KMS-11 (cell line): ENCODE measurements at regions not wholly inside any gene's neighbourhood (a gene's known extent, or its start where the extent isn't known, plus 50 kb on each side); places are given as distances from the start of the nearest gene placed in this dataset.

Experiments used
- H2AFZ ChIP-seq: fragments of 200-600 bp; sonication (generic); 2 replicates; pipeline ENCODE4 v1.6.1; 2016; ENCODE audit warnings: antibody characterized with exemption, mixed run types, low read depth
- H3K27ac ChIP-seq: fragments of 200-600 bp; sonication (generic); 2 replicates; pipeline ENCODE4 v1.6.1; 2016; ENCODE audit warnings: mild to moderate bottlenecking, mixed run types
- H3K27me3 ChIP-seq: fragments of 200-600 bp; sonication (generic); 2 replicates; pipeline ENCODE4 v1.6.1; 2017; ENCODE audit warnings: mild to moderate bottlenecking, low read depth, mixed run types, moderate library complexity; ENCODE audit not compliant: insufficient read depth
- H3K36me3 ChIP-seq: fragments of 200-600 bp; sonication (generic); 2 replicates; pipeline ENCODE4 v1.6.1; 2017; ENCODE audit warnings: mild to moderate bottlenecking, mixed run types; ENCODE audit not compliant: insufficient read depth
- H3K4me1 ChIP-seq: fragments of 200-600 bp; sonication (generic); 2 replicates; pipeline ENCODE4 v1.6.1; 2016; ENCODE audit warnings: mild to moderate bottlenecking, low read depth, mixed run types; ENCODE audit not compliant: poor library complexity, severe bottlenecking
- H3K4me2 ChIP-seq: fragments of 200-600 bp; sonication (generic); 2 replicates; pipeline ENCODE4 v1.7.0; 2016; ENCODE audit warnings: mild to moderate bottlenecking, mixed run types
- H3K4me3 ChIP-seq: fragments of 200-600 bp; sonication (generic); IDR thresholded peaks from 2 replicates; pipeline ENCODE4 v1.6.1; 2017; ENCODE audit warnings: low read depth, low read length, mixed read lengths; ENCODE audit not compliant: insufficient read depth
- H3K79me2 ChIP-seq: fragments of 200-600 bp; sonication (generic); 2 replicates; pipeline ENCODE4 v1.6.1; 2016; ENCODE audit warnings: low read depth, mixed run types; ENCODE audit not compliant: insufficient read depth
- H3K9ac ChIP-seq: fragments of 200-600 bp; sonication (generic); 2 replicates; pipeline ENCODE4 v1.6.1; 2016; ENCODE audit warnings: mild to moderate bottlenecking, mixed run types
- H4K20me1 ChIP-seq: fragments of 200-600 bp; sonication (generic); 2 replicates; pipeline ENCODE4 v1.6.1; 2016; ENCODE audit warnings: mild to moderate bottlenecking, mixed run types; ENCODE audit not compliant: insufficient read depth
- TF ChIP-seq, protein P1 (sequence below): fragments of 200-600 bp; sonication (generic); conservative IDR thresholded peaks from 2 replicates; pipeline ENCODE4 v1.6.1; 2017; ENCODE audit warnings: low read depth, mild to moderate bottlenecking, antibody characterized with exemption, low read length, moderate library complexity, mixed read lengths

DNA sequence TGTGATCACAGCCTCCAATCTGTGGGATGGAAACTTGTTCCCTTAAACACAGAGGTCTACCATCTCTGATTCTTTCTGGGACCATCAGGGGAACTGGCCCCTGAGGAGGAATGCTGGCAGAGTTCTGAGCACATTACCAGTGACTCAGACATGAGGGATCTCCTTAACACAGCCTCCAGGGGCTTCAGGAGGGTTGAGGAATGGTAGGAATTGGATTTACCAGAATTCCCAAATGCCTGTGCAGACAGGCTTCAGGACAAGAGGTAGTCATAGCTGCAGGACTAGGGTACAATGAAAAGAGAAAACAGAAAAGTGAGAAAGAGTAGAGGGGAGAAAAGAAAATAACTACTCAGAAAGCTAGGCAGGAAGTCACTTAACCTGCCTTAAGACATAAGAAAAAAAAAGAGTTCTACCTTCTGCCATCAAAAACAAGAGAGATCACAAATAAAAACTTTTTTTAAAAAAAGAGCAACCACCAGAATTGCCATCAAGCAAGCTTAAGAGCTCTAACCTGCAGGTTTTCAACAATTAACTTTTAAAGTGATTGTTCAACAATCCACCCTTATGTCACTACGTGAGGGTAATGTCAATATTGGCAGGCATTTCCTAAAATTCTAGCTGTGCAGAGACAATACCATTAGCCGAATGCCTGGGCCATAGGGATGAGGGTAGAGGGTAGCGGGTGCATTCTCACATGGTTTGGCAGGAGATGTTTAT is 524.4 kb downstream of the BCL11A start:
- no peak overlapping the region for H3K4me2 ChIP-seq
- no peaks in the 10 kb centered on the region for H3K4me1 ChIP-seq
- TF ChIP-seq, protein P1, sequence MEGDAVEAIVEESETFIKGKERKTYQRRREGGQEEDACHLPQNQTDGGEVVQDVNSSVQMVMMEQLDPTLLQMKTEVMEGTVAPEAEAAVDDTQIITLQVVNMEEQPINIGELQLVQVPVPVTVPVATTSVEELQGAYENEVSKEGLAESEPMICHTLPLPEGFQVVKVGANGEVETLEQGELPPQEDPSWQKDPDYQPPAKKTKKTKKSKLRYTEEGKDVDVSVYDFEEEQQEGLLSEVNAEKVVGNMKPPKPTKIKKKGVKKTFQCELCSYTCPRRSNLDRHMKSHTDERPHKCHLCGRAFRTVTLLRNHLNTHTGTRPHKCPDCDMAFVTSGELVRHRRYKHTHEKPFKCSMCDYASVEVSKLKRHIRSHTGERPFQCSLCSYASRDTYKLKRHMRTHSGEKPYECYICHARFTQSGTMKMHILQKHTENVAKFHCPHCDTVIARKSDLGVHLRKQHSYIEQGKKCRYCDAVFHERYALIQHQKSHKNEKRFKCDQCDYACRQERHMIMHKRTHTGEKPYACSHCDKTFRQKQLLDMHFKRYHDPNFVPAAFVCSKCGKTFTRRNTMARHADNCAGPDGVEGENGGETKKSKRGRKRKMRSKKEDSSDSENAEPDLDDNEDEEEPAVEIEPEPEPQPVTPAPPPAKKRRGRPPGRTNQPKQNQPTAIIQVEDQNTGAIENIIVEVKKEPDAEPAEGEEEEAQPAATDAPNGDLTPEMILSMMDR = no peak
- H3K9ac ChIP-seq = no peak overlapping the region
- H2AFZ ChIP-seq = no peak overlapping the region
- no peak overlapping the region for H3K27ac ChIP-seq
- H3K27me3 ChIP-seq = no peaks in the 10 kb centered on the region
- H4K20me1 ChIP-seq = no peaks in the 10 kb centered on the region
- no peaks in the 10 kb centered on the region for H3K36me3 ChIP-seq
- H3K4me3 ChIP-seq = no peak overlapping the region
- H3K79me2 ChIP-seq = no peaks in the 10 kb centered on the region

DNA sequence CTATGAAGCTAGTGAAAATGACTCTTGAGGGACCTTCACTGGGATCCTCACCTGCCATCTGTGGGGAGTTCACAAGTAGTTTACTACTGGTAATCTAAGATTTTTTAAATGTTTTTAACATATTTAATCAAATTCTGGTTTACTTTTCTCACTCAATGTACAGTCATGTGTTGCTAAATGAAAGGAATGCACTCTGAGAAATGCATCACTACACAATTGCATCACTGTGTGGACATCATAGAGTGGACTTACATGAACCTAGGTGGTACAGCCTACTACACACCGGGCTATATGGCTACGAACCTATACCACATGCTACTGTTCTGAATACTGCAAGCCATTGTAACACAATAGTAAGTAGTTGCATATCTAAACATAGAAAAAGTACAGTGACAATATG is 528.0 kb downstream of the BCL11A start:
- Histone ChIP-seq H3K79me2 (no peaks in the 10 kb centered on the region), H3K4me3 (no peak overlapping the region), H3K27ac (no peak overlapping the region), H3K36me3 (no peaks in the 10 kb centered on the region), H3K4me2 (no peak overlapping the region), H2AFZ (no peak overlapping the region), H3K9ac (no peak overlapping the region), H3K4me1 (no peaks in the 10 kb centered on the region), H4K20me1 (no peaks in the 10 kb centered on the region), H3K27me3 (no peaks in the 10 kb centered on the region)
- TF ChIP-seq, protein P1 = no peak

DNA sequence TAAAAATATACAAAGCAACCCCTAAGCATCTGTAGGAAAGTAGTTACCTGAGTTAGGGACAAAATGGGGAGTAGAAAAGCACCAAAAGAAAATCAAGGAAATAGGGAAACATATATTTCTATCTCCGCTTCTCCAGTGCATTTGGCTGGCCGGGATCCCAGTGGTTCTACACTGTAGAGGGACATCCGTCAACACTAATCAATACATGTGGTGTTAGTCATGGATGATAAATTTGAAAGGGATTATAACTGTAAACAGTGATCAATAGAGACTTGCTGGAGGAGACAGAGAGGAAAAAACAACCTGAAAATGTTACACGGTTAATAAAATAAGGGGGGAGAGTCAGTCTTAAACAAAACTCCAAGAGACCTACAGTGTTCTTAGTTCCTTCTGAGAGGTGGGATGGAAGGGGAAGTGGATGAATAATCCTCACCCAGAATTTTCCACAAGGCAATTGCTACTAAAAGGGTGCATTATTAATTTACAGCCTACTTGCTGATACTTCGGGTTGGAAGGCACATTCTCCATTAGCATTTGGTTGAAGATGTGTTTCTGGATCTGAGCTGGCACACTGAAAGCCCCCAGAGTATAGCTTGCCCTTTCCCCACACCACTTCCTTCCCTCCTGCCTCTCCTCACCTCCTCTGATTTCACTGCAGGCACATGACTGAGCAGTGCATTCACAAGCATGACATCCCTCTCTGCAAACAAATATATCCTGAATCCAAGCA is 530.0 kb downstream of the BCL11A start:
- Histone ChIP-seq H3K4me2 (no peak overlapping the region), H3K27ac (no peak overlapping the region), H3K27me3 (no peaks in the 10 kb centered on the region), H3K4me1 (no peaks in the 10 kb centered on the region), H3K36me3 (no peaks in the 10 kb centered on the region), H3K79me2 (no peaks in the 10 kb centered on the region), H2AFZ (no peak overlapping the region), H4K20me1 (no peaks in the 10 kb centered on the region), H3K9ac (no peak overlapping the region), H3K4me3 (no peak overlapping the region)
- TF ChIP-seq, protein P1 = no peak

DNA sequence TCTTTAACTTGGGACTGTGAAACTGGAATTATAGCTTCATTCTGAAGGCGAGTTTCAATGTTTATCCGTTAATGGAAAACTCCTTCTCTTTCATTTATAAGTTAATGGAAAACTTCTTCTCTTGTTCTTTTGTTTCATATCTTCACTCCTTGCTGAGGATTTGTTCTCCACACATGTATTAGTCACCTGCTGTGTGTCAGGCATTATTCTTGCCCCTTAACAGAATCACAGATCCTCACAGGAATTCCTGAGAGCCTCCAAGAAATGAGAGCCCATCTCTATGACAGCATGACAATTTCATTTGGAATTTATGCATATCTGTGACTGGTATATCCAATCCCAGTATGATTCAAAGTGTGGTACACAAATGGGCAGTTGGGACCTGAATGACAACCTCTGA is 545.8 kb downstream of the BCL11A start:
- Histone ChIP-seq H3K27ac (no peak overlapping the region), H3K4me2 (no peak overlapping the region), H3K4me1 (no peaks in the 10 kb centered on the region), H3K36me3 (no peaks in the 10 kb centered on the region), H3K4me3 (no peak overlapping the region), H3K79me2 (no peaks in the 10 kb centered on the region), H2AFZ (no peak overlapping the region), H4K20me1 (no peaks in the 10 kb centered on the region), H3K9ac (no peak overlapping the region), H3K27me3 (no peaks in the 10 kb centered on the region)
- TF ChIP-seq, protein P1 = no peak
